PC-3 (cell line): ENCODE measurements at regions not wholly inside any gene's neighbourhood (a gene's known extent, or its start where the extent isn't known, plus 50 kb on each side); places are given as distances from the start of the nearest gene placed in this dataset.

ENCODE experiments used
- CTCF ChIP-seq: fragments of 300-600 bp; sonication (generic); conservative IDR thresholded peaks from 2 replicates; pipeline ENCODE4 v1.5.1; 2017; ENCODE audit warnings: antibody characterized with exemption, low read depth, mild to moderate bottlenecking, low read length
- EZH2 ChIP-seq: fragments of 300-600 bp; sonication (generic); IDR thresholded peaks from one replicate; pipeline ENCODE4 v1.6.1; 2017; ENCODE audit warnings: antibody characterized with exemption, mild to moderate bottlenecking, low read length; ENCODE audit not compliant: unreplicated experiment
- EZH2phosphoT487 ChIP-seq: fragments of 300-600 bp; sonication (generic); IDR thresholded peaks from 2 replicates; pipeline ENCODE4 v1.6.1; 2018; ENCODE audit warnings: mild to moderate bottlenecking, antibody characterized with exemption, low read length, borderline replicate concordance

GRCh38 chr6:984031-984430 lies 291.1 kb upstream of the EXOC2 start:
- TF ChIP-seq CTCF: no peak
- no peak for TF ChIP-seq EZH2phosphoT487
- TF ChIP-seq EZH2: no peak
